ENCODE measurements at regions not wholly inside any gene's neighbourhood (a gene's known extent, or its start where the extent isn't known, plus 50 kb on each side); places are given as distances from the start of the nearest gene placed in this dataset.
"Not testable (repeated sequence)": the region's sequence is repeated elsewhere in the genome, so short reads cannot be mapped to it uniquely, and the experiment has no call there.

- no peak for DNase-seq
Observed at GRCh38 chr5:112574536-112574935, 155.5 kb upstream of the EPB41L4A start.

DNA sequence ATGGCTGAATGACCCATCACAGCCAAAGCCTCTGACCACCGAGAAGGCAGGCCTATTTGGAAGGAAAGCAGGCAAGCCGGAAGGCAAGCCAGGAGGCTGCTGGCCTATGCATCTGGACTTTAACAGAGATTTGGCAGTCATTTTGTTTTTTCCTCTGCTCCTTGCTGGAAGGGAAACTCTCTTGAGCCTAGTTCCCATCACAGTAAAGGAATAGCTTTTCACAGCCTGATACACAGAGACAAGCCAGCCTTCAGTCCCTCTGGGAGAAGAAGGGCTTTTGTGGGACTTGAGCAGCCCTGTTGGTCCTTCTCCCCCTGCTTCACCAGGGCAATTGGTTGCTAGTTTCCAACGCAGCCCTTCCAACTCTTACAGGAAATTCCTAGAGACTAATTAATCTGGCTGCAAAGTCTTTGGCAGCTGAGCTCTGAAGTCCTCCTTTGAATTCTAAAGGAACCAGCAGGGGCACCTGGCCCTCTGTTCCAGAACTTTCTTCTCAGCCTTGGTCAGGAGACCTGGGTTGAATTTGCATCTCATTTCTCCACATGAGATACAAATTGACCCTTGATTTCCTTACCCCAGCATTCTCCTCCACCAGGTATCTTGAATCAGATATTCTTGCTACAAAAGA lies 157.3 kb upstream of the EPB41L4A start:
- no peak for DNase-seq

GRCh38 chr5:112579599-112580170 lies 158.0 kb upstream of the APC start:
- DNase-seq, result no peak

DNA sequence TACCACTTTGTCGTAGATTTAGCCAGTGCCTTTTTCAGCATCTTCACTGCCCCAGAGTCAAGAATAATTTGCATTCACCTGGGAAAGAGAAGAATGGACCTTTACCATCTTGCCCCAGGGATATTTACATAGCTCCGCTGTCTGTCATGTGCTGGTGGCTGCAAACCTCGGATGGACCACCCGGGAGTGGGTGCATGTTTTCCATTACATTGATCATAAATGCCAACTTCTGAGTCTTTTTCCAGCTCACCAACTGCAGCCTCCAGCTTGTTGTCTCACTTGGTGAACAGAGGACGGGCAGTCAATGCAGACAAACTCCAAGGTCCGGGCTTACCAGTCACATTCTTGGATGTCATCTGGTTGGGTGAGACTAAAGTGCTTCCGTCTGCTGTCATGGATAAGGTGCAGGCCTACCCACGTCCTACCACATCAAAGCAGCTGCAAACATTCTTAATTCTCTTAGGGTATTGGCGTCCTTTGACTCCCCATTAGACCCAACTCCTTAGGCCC lies 155.8 kb upstream of the APC start:
- DNase-seq, result no peak

DNA sequence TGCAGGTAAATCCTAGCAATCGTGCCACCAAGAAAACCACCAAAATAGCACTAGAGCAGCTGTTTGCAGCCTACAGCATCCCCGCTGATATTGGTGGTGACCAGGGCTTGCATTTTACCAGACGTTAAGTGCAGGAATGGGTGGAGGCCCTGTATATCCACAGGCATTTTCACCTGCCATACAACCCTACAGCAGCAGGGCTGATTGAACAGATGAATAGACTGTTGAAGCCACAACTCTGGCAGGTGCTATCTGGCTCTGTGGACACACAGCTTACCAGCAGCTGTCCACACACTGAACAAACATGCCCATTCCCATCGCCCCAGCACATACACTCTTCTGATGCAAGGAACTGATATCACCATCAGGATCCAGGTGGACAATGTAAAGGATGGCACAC lies 154.5 kb upstream of the APC start:
- no peak for DNase-seq

DNA sequence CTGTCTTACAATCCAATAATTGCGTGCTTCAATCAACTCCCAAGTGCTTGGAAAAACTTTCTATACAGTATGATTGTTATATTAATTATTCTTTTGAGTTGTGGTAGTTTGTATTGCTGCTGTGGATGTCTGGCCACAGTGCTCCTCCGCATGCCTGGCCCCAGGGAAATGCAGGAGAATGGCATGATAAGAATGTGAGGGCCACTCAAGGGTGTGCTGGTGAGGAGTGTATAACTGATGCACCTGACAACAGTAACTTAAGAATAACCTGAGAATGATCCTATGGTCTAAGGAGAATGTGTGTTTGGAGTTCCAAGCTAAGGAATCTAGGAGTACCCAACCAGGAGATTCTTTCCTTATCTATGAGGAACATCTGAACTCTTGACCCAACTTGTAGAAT lies 152.9 kb upstream of the APC start:
- no peak for DNase-seq

GRCh38 chr5:112586596-112587062 lies 151.1 kb upstream of the APC start:
- DNase-seq, result no peak

DNA sequence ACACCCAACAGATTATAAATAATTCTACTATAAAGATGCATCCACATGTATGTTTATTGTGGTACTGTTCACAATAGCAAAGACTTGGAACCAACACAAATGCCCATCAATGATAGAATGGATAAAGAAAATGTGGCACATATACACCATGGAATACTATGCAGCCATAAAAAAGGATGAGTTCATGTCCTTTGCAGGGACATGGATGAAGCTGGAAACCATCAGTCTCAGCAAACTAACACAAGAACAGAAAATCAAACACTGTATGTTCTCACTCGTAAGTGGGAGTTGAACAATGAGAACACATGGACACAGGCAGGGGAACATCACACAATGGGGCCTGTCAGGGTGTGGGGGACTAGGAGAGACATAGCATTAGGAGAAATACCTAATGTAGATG lies 146.8 kb upstream of the APC start:
- not testable (repeated sequence) for DNase-seq

DNA sequence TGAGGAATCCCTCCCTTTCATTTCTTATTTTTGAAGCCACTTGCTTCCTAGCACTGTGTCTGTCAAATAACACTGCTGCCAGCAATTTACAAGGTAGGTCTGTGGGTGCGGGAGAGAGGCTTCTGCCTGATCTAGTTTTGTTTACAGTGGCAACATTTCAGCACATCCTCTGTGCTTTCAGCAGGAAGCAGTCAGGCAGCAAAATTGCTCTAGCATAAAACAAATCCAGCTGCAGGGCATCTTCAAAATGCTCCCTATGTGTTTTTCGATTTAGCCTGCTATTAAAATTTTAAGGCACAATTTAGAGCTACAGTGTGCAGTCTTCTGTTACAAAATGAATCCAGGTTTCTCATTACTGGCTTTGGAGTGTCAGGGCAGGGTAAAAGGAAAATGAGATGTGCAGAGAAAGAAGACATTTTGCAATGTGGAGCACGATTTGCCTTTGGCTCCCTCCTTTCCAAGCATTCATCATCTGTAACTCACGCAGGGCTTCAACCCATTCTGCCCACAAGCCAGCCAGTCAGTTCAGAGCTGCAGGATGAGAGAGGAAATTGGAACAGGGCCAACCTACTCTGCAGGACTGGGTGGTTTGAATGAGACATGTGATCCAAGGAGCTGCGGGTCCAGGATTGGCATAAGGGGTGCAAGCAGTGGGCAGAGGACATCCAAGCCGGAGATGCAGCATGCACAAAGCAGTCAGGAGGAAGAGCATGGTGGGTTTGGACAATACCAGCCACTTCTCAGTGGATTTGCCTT lies 143.4 kb upstream of the APC start:
- DNase-seq, result no peak

- no peak for DNase-seq
Observed at GRCh38 chr5:112594941-112595340, 142.7 kb upstream of the APC start.

- no peak for DNase-seq
Observed at GRCh38 chr5:112597831-112598230, 139.9 kb upstream of the APC start.

GRCh38 chr5:112600510-112600909 lies 137.2 kb upstream of the APC start:
- not testable (repeated sequence) for DNase-seq

- DNase-seq, result no peak
Observed at GRCh38 chr5:112604732-112605630, 132.7 kb upstream of the APC start.

DNA sequence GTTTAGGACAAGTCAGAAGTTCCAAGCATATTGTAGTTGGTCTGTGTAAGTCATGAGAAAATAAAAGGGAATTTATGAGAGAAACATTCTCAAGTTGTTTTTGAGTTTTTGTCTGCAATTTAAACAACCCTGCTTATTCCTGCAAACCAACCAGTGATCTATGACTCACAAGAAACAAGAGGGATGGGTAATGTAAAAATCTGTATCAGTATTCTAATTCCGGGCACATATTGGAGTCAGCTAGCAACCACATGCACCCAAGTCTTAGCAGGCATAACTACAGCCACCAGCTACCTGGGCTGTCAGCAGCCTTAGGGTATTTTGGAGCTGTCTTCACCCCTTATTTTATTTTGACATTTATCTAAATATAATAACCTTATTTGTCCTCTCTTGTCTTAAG lies 128.7 kb upstream of the APC start:
- DNase-seq, result no peak

DNA sequence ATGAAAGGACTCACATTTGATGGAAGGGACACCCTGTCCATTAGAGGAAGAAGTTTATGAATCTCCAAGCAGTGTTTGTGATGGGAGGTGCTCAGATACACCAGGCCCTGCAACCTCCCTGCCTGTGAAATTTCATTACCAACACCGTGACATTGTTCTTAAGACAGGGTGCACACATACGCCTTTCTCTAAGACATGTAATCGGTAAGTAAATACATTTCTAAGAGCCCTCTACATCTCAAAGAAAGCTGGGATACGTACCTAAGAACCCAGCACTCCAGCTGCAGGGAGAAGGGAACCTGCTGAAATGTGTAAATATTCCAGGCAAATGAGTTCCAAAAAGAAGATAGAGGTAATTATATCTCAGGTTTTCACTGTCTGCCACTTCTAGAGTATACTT lies 125.0 kb upstream of the APC start:
- no peak for DNase-seq

DNA sequence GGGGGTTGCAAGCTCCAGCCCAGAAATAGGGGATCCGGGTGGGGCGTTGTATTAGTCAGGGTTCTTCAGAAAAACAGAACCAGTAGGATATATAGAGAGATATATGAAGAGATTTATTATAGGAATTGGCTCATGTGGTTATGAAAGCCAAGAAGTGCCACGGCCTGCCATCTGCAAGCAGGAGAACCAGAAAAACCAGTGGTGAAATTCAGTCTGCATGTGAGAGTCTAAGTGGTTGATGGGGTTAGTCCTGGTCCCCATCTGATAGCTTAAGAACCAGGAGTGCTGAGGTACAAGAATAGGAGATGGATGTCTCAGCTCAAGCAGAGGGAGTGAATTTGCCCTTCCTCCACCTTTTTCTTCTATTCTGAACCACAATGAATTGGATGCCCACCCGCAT lies 123.4 kb upstream of the APC start:
- DNase-seq, result no peak

- DNase-seq, result no peak
Observed at GRCh38 chr5:112614986-112615385, 122.7 kb upstream of the APC start.

GRCh38 chr5:112616812-112617547 lies 120.7 kb upstream of the APC start:
- DNase-seq, result no peak

DNA sequence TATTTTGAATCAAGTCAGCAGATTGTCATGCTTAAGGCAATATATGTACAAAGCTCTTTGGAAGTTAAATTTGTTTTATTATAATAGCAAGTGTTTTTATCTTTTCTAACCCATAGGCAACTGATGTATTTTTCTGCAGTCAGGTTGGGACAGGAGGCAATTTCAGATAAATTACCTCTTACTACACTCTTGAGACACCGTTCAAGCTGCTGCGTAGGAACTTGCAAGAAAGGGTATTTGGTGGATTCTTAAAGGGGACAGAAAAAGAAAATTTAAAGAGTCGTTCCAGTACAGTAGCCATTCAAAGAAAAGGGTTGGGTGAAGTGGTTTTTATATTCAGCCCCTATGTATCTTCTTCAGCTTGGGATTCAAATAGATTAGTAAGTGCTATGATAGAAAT lies 112.4 kb upstream of the APC start:
- DNase-seq, result no peak

DNA sequence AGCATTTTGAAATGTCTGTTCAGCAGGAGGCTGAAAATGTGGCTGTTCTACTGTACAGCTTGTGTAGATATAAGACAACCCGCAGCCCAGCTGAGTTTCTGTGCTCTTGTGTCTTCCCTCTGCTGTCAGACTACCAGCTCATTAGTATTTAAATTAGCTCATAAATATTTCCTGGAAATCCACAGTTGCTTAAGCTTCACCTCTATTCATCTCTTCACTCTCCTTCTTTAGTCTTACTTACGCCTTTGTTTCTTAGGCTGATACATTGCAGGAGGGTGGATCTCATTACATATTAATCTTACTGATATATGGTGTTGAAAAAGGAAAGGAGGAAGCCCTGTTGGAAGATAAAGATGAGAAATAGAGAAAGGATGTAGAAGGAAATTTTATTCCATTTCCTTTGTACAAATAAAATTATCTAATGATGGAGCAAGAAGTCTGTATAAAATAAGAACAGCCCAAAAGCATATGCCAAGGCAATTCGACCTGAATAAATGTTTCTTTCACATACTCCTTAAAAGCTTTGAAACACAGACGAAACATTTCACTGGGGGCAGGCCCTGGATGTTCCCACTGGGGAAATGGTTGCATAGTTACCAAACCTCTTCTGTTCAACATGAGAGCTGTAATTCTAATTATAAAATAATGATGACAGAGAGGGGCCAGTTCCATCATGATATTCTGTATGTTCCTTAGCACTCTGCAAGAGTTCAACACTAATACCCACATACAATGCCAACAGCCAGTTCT lies 111.8 kb upstream of the APC start:
- DNase-seq, result no peak

GRCh38 chr5:112626715-112627114 lies 111.0 kb upstream of the APC start:
- DNase-seq, result no peak

Measured in left hindlimb (tissue), 1 donor.